ENCODE measurements at regions not wholly inside any gene's neighbourhood (a gene's known extent, or its start where the extent isn't known, plus 50 kb on each side); places are given as distances from the start of the nearest gene placed in this dataset.
"Not testable (repeated sequence)": the region's sequence is repeated elsewhere in the genome, so short reads cannot be mapped to it uniquely, and the experiment has no call there.

- DNase-seq (ENCODE audit: low read depth in 4 of 4, low spot score in 2 of 4): not testable (repeated sequence)
Observed at GRCh38 chr5:124836314-124836713, 89.9 kb upstream of the ZNF608 start.

- DNase-seq (ENCODE audit: low read depth in 4 of 4, low spot score in 2 of 4): peak in 3 of 4 donors; percentile 29 to 36 (median 34)
Observed at GRCh38 chr5:124839371-124839998, 93.0 kb upstream of the ZNF608 start.

- DNase-seq (ENCODE audit: low read depth in 4 of 4, low spot score in 2 of 4): no peak
Observed at GRCh38 chr5:124841829-124842712, 95.6 kb upstream of the ZNF608 start.

GRCh38 chr5:124842725-124843595, 96.5 kb upstream of the ZNF608 start:
- DNase-seq (ENCODE audit: low read depth in 4 of 4, low spot score in 2 of 4): no peak

- no peak for DNase-seq (ENCODE audit: low read depth in 4 of 4, low spot score in 2 of 4)
Observed at GRCh38 chr5:124843596-124843899, 97.1 kb upstream of the ZNF608 start.

- no peak for DNase-seq (ENCODE audit: low read depth in 4 of 4, low spot score in 2 of 4)
Observed at GRCh38 chr5:124844371-124844920, 98.0 kb upstream of the ZNF608 start.

- DNase-seq (ENCODE audit: low read depth in 4 of 4, low spot score in 2 of 4): no peak
Observed at GRCh38 chr5:124847907-124848306, 101.5 kb upstream of the ZNF608 start.

- DNase-seq (ENCODE audit: low read depth in 4 of 4, low spot score in 2 of 4): no peak
Observed at GRCh38 chr5:124849774-124850173, 103.3 kb upstream of the ZNF608 start.

GRCh38 chr5:124856726-124857125, 110.3 kb upstream of the ZNF608 start:
- no peak for DNase-seq (ENCODE audit: low read depth in 4 of 4, low spot score in 2 of 4)

GRCh38 chr5:124858612-124859011, 112.2 kb upstream of the ZNF608 start:
- DNase-seq (ENCODE audit: low read depth in 4 of 4, low spot score in 2 of 4): no peak

GRCh38 chr5:124859027-124859426, 112.6 kb upstream of the ZNF608 start:
- no peak for DNase-seq (ENCODE audit: low read depth in 4 of 4, low spot score in 2 of 4)

GRCh38 chr5:124859556-124860290, 113.3 kb upstream of the ZNF608 start:
- DNase-seq (ENCODE audit: low read depth in 4 of 4, low spot score in 2 of 4): no peak

- no peak for DNase-seq (ENCODE audit: low read depth in 4 of 4, low spot score in 2 of 4)
Observed at GRCh38 chr5:124860291-124860655, 113.8 kb upstream of the ZNF608 start.

GRCh38 chr5:124865066-124865465, 118.6 kb upstream of the ZNF608 start:
- DNase-seq (ENCODE audit: low read depth in 4 of 4, low spot score in 2 of 4): no peak

- DNase-seq (ENCODE audit: low read depth in 4 of 4, low spot score in 2 of 4): no peak
Observed at GRCh38 chr5:124865603-124866354, 119.3 kb upstream of the ZNF608 start.

GRCh38 chr5:124866355-124867136, 120.1 kb upstream of the ZNF608 start:
- DNase-seq (ENCODE audit: low read depth in 4 of 4, low spot score in 2 of 4): no peak

- no peak for DNase-seq (ENCODE audit: low read depth in 4 of 4, low spot score in 2 of 4)
Observed at GRCh38 chr5:124867137-124867704, 120.8 kb upstream of the ZNF608 start.

GRCh38 chr5:124868676-124869075, 122.2 kb upstream of the ZNF608 start:
- no peak for DNase-seq (ENCODE audit: low read depth in 4 of 4, low spot score in 2 of 4)
